HCT116 (cell line): ENCODE measurements at regions not wholly inside any gene's neighbourhood (a gene's known extent, or its start where the extent isn't known, plus 50 kb on each side); places are given as distances from the start of the nearest gene placed in this dataset.

ENCODE experiments used
- CTCF ChIP-seq, 3 experiments: fragments of 200-600 bp in 1 of 3; sonication (generic) in 1 of 3; IDR thresholded peaks in 2 of 3; conservative IDR thresholded peaks in 1 of 3; 2 replicates each; pipeline ENCODE4 v1.5.1; 2012 to 2017; ENCODE audit warnings: low read depth in 2 of 3, low read length in 2 of 3, antibody characterized with exemption in 1 of 3, borderline replicate concordance in 1 of 3, control low read depth in 1 of 3, mild to moderate bottlenecking in 1 of 3, mixed read lengths in 1 of 3, mixed run types in 1 of 3, moderate library complexity in 1 of 3; ENCODE audit not compliant: insufficient read depth in 1 of 3
- POLR2AphosphoS5 ChIP-seq: IDR thresholded peaks from 2 replicates; pipeline ENCODE4 v1.6.1; 2011; ENCODE audit warnings: mild to moderate bottlenecking, low read depth, low read length, moderate library complexity
- RAD21 ChIP-seq: IDR thresholded peaks from 2 replicates; pipeline ENCODE4 v1.6.1; 2012; ENCODE audit warnings: low read depth, mild to moderate bottlenecking
- REST ChIP-seq: IDR thresholded peaks from 2 replicates; pipeline ENCODE4 v1.6.1; 2012; ENCODE audit warnings: low read depth
- SIN3A ChIP-seq: IDR thresholded peaks from 2 replicates; pipeline ENCODE4 v1.6.1; 2012; ENCODE audit warnings: low read depth
- YY1 ChIP-seq: IDR thresholded peaks from 2 replicates; pipeline ENCODE4 v1.6.1; 2011; ENCODE audit warnings: low read length, low read depth, moderate library complexity, mild to moderate bottlenecking; ENCODE audit not compliant: insufficient replicate concordance; ENCODE audit errors: extremely low read depth
- ZBTB33 ChIP-seq: IDR thresholded peaks from 2 replicates; pipeline ENCODE4 v1.6.1; 2011; ENCODE audit warnings: mild to moderate bottlenecking, low read length, moderate library complexity; ENCODE audit not compliant: insufficient replicate concordance; ENCODE audit errors: extremely low read depth
- TF ChIP-seq, protein P1 (sequence below): IDR thresholded peaks from 2 replicates; pipeline ENCODE4 v1.6.1; 2012

GRCh38 chr6:106035655-106036054 lies 50.5 kb upstream of the PRDM1 start:
- TF ChIP-seq CTCF (IDR thresholded peaks at IDR 0.05 in 2 of 3, conservative IDR thresholded peaks at IDR 0.05 in 1 of 3; ENCODE audit: borderline replicate concordance in 1 of 3, insufficient read depth in 1 of 3, low read depth in 2 of 3, low read length in 2 of 3) (no peak), SIN3A (no peak), POLR2AphosphoS5 (no peak), RAD21 (no peak), ZBTB33 (no peak), YY1 (no peak), REST (no peak)
- TF ChIP-seq, protein P1, sequence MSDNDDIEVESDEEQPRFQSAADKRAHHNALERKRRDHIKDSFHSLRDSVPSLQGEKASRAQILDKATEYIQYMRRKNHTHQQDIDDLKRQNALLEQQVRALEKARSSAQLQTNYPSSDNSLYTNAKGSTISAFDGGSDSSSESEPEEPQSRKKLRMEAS = no peak
